GM12891 (cell line): ENCODE measurements at regions not wholly inside any gene's neighbourhood (a gene's known extent, or its start where the extent isn't known, plus 50 kb on each side); places are given as distances from the start of the nearest gene placed in this dataset.

Experiments
- DNase-seq: peaks from one replicate; pipeline ENCODE4 v3.0.0; 2011; ENCODE audit warnings: low spot score; ENCODE audit not compliant: insufficient read length
- FAIRE-seq: peaks from 2 replicates; lab custom pipeline; 2011; peaks lifted over from hg19 to GRCh38; lab: Jason Lieb, UNC
- PAX5 ChIP-seq: IDR thresholded peaks from 2 replicates; pipeline ENCODE4 v1.6.1; 2011; ENCODE audit warnings: low read length, moderate library complexity, mild to moderate bottlenecking; ENCODE audit not compliant: insufficient read depth, severe bottlenecking
- POLR2A ChIP-seq: IDR thresholded peaks from 2 replicates; pipeline ENCODE4 v1.6.1; 2011; ENCODE audit warnings: low read depth, low read length, control low read depth
- POLR2AphosphoS5 ChIP-seq: IDR thresholded peaks from 2 replicates; pipeline ENCODE4 v1.6.1; 2011; ENCODE audit warnings: low read depth, low read length, control low read depth
- POU2F2 ChIP-seq: IDR thresholded peaks from 2 replicates; pipeline ENCODE4 v1.6.1; 2011; ENCODE audit warnings: low read depth, mild to moderate bottlenecking, control low read depth, low read length, moderate library complexity
- SPI1 ChIP-seq: IDR thresholded peaks from 2 replicates; pipeline ENCODE4 v1.6.1; 2011; ENCODE audit warnings: low read depth, low read length, control low read depth
- TAF1 ChIP-seq: IDR thresholded peaks from 2 replicates; pipeline ENCODE4 v1.6.1; 2011; ENCODE audit warnings: low read depth, low read length, control low read depth

DNA sequence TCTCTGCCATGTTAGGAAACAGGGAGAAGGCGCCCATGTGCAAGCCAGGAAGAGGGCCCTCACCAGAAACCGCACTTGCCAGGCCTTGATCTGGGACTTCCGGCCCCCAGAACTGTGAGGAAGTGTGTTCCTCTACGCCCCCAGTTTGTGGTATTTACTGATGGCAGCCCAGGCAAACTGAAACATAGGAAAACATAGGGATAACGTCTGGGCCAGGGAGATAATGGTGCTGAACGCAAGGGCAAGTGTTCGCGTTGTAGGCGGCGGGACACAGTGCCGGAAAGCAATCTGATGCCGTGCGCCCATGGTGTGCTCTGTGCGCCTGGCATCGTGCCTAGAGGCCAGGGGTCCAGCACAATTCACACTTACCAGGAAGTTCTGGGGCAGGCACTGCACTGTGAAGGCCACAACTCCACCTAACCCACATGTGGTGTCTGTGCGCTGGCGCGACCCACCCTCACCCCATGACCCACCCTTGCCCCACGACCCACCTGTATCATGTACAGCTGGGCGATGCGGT is 53.6 kb downstream of the ARL6IP4 start:
- no peak for TF ChIP-seq TAF1
- TF ChIP-seq SPI1, result no peak
- TF ChIP-seq POLR2A, result no peak
- no peak for TF ChIP-seq POLR2AphosphoS5
- no peak for TF ChIP-seq PAX5
- no peak for DNase-seq
- FAIRE-seq, result no peak

GRCh38 chr12:123033392-123034021 is 53.0 kb downstream of the ARL6IP4 start:
- FAIRE-seq (no peak), DNase-seq (no peak)
- TF ChIP-seq SPI1 (no peak), POU2F2 (no peak), POLR2A (no peak), POLR2AphosphoS5 (no peak), TAF1 (no peak), PAX5 (no peak)

DNA sequence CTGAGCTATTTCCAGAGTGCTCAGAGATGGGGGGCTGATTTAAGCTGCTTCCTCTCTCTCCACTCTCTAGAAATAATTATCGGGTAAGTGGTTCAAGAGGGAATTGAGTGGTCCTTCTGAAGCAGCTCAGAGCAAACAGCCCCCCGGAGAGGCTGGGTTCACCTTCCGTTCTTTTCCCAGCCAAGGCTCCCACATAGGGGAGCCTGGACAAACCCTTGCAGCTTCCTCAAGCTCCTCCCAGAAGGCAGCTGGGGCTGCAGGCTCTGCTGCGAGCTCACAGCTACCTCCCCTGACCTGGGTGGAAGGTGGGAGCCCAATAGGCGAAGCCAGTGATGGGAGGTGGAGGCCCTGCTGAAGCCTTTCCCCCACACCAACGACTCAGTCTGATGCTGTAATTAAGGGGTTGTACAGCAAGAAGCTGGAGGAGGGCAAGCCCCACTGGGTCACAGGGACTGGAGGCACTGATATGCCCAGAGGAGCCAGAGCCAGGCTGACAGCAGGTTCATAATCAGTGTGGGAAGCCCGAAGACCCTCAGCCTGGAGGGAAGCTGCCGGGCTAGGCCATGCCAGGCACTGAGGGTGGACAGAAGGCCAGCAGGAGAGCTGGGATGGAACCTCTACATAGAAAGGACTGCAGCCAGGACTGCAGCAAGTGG is 52.4 kb downstream of the ARL6IP4 start:
- FAIRE-seq (no peak), DNase-seq (no peak)
- TF ChIP-seq SPI1 (no peak), POLR2AphosphoS5 (no peak), TAF1 (no peak), POU2F2 (no peak), PAX5 (no peak), POLR2A (no peak)
